Peyer's patch (tissue), 4 donors: ENCODE measurements at regions not wholly inside any gene's neighbourhood (a gene's known extent, or its start where the extent isn't known, plus 50 kb on each side); places are given as distances from the start of the nearest gene placed in this dataset.

Source experiments
- CTCF ChIP-seq, 6 experiments: fragments of 450-650 bp in 4 of 6; fragments of 200-600 bp in 2 of 6; sonication (generic) in 1 of 6; IDR thresholded peaks; one replicate each; pipeline ENCODE4 v1.5.1; 2017 to 2019; ENCODE audit warnings: antibody characterized with exemption in 6 of 6, mild to moderate bottlenecking in 3 of 6, moderate library complexity in 1 of 6
- POLR2A ChIP-seq, 2 donors: fragments of 450-650 bp; IDR thresholded peaks; one replicate each; pipeline ENCODE4 v1.5.1; 2017; ENCODE audit warnings: antibody characterized with exemption in 2 of 2, mild to moderate bottlenecking in 2 of 2, moderate library complexity in 2 of 2

GRCh38 chr17:69864462-69864861 lies 210.6 kb upstream of the KCNJ16 start:
- no peak for TF ChIP-seq CTCF (IDR thresholded peaks at IDR 0.05)
- TF ChIP-seq POLR2A (IDR thresholded peaks at IDR 0.05), result no peak
